ENCODE measurements at regions not wholly inside any gene's neighbourhood (a gene's known extent, or its start where the extent isn't known, plus 50 kb on each side); places are given as distances from the start of the nearest gene placed in this dataset.

GRCh38 chr2:22626621-22627020 is 758.4 kb upstream of the KLHL29 start:
- no peak for TF ChIP-seq TAF1 (IDR thresholded peaks at IDR 0.05; ENCODE audit: borderline replicate concordance, insufficient read depth, low read length)
- no peak for TF ChIP-seq POLR2AphosphoS5 (IDR thresholded peaks at IDR 0.05; ENCODE audit: low read depth, low read length)

All from PFSK-1 (cell line).